Lung (tissue), 11 donors: ENCODE measurements at regions not wholly inside any gene's neighbourhood (a gene's known extent, or its start where the extent isn't known, plus 50 kb on each side); places are given as distances from the start of the nearest gene placed in this dataset.

Experiments
- ATAC-seq: fragments of 200-7000 bp; cut with Tn5 transposase; one replicate; pipeline ENCODE4 v1.9.1; 2020; ENCODE audit warnings: moderate number of reproducible peaks; ENCODE audit not compliant: insufficient read depth, low FRiP score
- DNase-seq, 3 donors: peaks; one replicate each; pipeline ENCODE4 v3.0.0-alpha.2; 2013 to 2017
- H3K27ac ChIP-seq, 2 donors: one replicate each; pipeline ENCODE4 v1.5.1; 2013; ENCODE audit warnings: mild to moderate bottlenecking in 2 of 2, moderate library complexity in 2 of 2, control low read depth in 1 of 2, inconsistent platforms in 1 of 2, low read depth in 1 of 2, low read length in 1 of 2
- H3K27me3 ChIP-seq, 3 donors: one replicate each; pipeline ENCODE4 v1.5.1; 2013; ENCODE audit warnings: low read length in 2 of 3; ENCODE audit not compliant: control insufficient read depth in 3 of 3, insufficient read depth in 3 of 3
- H3K36me3 ChIP-seq, 4 donors: one replicate each; pipeline ENCODE4 v1.5.1; 2013; ENCODE audit warnings: low read length in 4 of 4, mild to moderate bottlenecking in 1 of 4, moderate library complexity in 1 of 4; ENCODE audit not compliant: control insufficient read depth in 4 of 4, insufficient read depth in 4 of 4
- H3K4me1 ChIP-seq, 5 donors: one replicate each; pipeline ENCODE4 v1.5.1; 2013; ENCODE audit warnings: low read length in 5 of 5, mild to moderate bottlenecking in 2 of 5, moderate library complexity in 1 of 5; ENCODE audit not compliant: control insufficient read depth in 5 of 5, insufficient read depth in 5 of 5
- H3K4me3 ChIP-seq: one replicate; pipeline ENCODE4 v1.5.1; 2013; ENCODE audit warnings: mild to moderate bottlenecking, control low read depth, moderate library complexity
- H3K9ac ChIP-seq, 2 donors: one replicate each; pipeline ENCODE4 v1.5.1; 2013; ENCODE audit warnings: low read length in 2 of 2, control low read depth in 1 of 2; ENCODE audit not compliant: insufficient read depth in 1 of 2
- H3K9me3 ChIP-seq, 4 donors: one replicate each; pipeline ENCODE4 v1.5.1; 2013; ENCODE audit warnings: low read length in 3 of 4, mild to moderate bottlenecking in 1 of 4, moderate library complexity in 1 of 4; ENCODE audit not compliant: control insufficient read depth in 4 of 4, insufficient read depth in 3 of 4
- WGBS, 2 donors: extraction: QIAGEN DNeasy Blood & Tissue Kit; methylation state at CpG; one replicate each; pipeline ENCODE4 v1.1.7; 2013; 5-methylcytosine and 5-hydroxymethylcytosine counted together
- TF ChIP-seq, protein P1 (sequence below): IDR thresholded peaks from 2 replicates; pipeline ENCODE4 v1.5.1; 2012; ENCODE audit warnings: mild to moderate bottlenecking; ENCODE audit errors: control extremely low read depth, extremely low read depth
- donor health status: control.
- donor health status: control.
- donor health status: Bipolar disorder and iron deficiency.
- donor health status: healthy.
- donor health status: DM: yes; HTN: yes; CAD: no.

GRCh38 chr9:79889369-79889768 lies 317.6 kb downstream of the TLE4 start:
- DNase-seq (no peak), ATAC-seq (no peak)
- no peaks in the 10 kb centered on the region for H3K27me3 ChIP-seq
- H3K4me3 ChIP-seq = no peak overlapping the region
- TF ChIP-seq, protein P1, sequence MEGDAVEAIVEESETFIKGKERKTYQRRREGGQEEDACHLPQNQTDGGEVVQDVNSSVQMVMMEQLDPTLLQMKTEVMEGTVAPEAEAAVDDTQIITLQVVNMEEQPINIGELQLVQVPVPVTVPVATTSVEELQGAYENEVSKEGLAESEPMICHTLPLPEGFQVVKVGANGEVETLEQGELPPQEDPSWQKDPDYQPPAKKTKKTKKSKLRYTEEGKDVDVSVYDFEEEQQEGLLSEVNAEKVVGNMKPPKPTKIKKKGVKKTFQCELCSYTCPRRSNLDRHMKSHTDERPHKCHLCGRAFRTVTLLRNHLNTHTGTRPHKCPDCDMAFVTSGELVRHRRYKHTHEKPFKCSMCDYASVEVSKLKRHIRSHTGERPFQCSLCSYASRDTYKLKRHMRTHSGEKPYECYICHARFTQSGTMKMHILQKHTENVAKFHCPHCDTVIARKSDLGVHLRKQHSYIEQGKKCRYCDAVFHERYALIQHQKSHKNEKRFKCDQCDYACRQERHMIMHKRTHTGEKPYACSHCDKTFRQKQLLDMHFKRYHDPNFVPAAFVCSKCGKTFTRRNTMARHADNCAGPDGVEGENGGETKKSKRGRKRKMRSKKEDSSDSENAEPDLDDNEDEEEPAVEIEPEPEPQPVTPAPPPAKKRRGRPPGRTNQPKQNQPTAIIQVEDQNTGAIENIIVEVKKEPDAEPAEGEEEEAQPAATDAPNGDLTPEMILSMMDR = no peak
- no peaks in the 10 kb centered on the region for H3K9me3 ChIP-seq
- no peak overlapping the region for H3K9ac ChIP-seq
- H3K36me3 ChIP-seq = no peaks in the 10 kb centered on the region
- H3K4me1 ChIP-seq = no peaks in the 10 kb centered on the region
- H3K27ac ChIP-seq = no peak overlapping the region

GRCh38 chr9:79885093-79885857 lies 313.5 kb downstream of the TLE4 start:
- Histone ChIP-seq H3K36me3 (no peaks in the 10 kb centered on the region), H3K4me1 (no peaks in the 10 kb centered on the region), H3K9me3 (no peaks in the 10 kb centered on the region), H3K27me3 (no peaks in the 10 kb centered on the region), H3K4me3 (no peak overlapping the region), H3K27ac (no peak overlapping the region), H3K9ac (no peak overlapping the region)
- DNase-seq (no peak), ATAC-seq (no peak)
- WGBS, 2 donors = 95% methylated on average over 6 of the region's 6 CpGs
- TF ChIP-seq, protein P1 = no peak

DNA sequence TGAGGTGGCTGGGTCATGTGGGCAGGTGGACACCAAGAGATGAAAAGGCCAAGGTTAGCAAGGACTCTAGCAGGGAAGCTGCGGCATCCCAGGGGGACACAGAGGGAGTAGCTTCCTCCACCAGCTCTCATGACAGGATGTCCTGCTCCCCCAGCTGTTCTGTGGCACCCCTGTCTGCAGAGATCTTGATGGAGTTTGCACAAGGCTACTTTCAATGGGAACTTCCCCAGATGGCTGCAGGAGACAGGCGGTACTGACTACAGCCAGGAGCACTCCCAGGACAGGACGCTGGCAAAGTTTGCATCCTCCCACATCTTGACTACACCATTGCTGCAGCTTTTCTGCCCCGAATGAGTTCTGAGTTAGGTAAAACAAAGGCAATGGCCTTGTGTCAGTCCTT lies 312.8 kb downstream of the TLE4 start:
- 38 to 49% methylated on average over 4 of the region's 4 CpGs for WGBS, 2 donors
- H3K9ac ChIP-seq = no peak overlapping the region
- H3K27me3 ChIP-seq = no peaks in the 10 kb centered on the region
- no peak overlapping the region for H3K4me3 ChIP-seq
- H3K36me3 ChIP-seq = no peaks in the 10 kb centered on the region
- no peaks in the 10 kb centered on the region for H3K9me3 ChIP-seq
- no peaks in the 10 kb centered on the region for H3K4me1 ChIP-seq
- TF ChIP-seq, protein P1 = no peak
- H3K27ac ChIP-seq = no peak overlapping the region
- DNase-seq (no peak), ATAC-seq (no peak)
